H1 (cell line): ENCODE measurements at regions not wholly inside any gene's neighbourhood (a gene's known extent, or its start where the extent isn't known, plus 50 kb on each side); places are given as distances from the start of the nearest gene placed in this dataset.

Experiments
- CTCF ChIA-PET: fragments of 300-600 bp; sonication (Branson Sonifier 250); formaldehyde crosslinking; loops from one replicate; lab custom pipeline; 2021; ENCODE audit not compliant: partially characterized antibody; lab: Charles Lee
- POLR2A ChIA-PET: fragments of 300-600 bp; sonication (Branson Sonifier 250); formaldehyde crosslinking; loops from one replicate; lab custom pipeline; 2021; ENCODE audit warnings: inconsistent platforms; ENCODE audit not compliant: partially characterized antibody; lab: Charles Lee
- DNase-seq, 2 experiments: peaks; one replicate each; pipeline versions ENCODE4 v3.0.0 to v3.0.0-alpha.2; 2010 to 2022; ENCODE audit warnings: low spot score in 2 of 2, low read depth in 1 of 2, mixed read lengths in 1 of 2
- FAIRE-seq: peaks from 2 replicates; lab custom pipeline; 2011; peaks lifted over from hg19 to GRCh38; lab: Jason Lieb, UNC
- H2AFZ ChIP-seq: 2 replicates; pipeline ENCODE4 v1.8.1; 2012; ENCODE audit warnings: low read length, inconsistent platforms
- H2AK5ac ChIP-seq: 2 replicates; pipeline ENCODE4 v1.6.1; 2013; ENCODE audit warnings: low read depth, low read length
- H2BK120ac ChIP-seq: replicated peaks from 2 replicates; pipeline ENCODE3; 2013; ENCODE audit warnings: low read depth, low read length, inconsistent platforms
- H2BK12ac ChIP-seq: 2 replicates; pipeline ENCODE4 v1.6.1; 2013; ENCODE audit warnings: low read depth, low read length
- H2BK15ac ChIP-seq: 2 replicates; pipeline ENCODE4 v1.6.1; 2013; ENCODE audit warnings: low read length
- H2BK20ac ChIP-seq: 2 replicates; pipeline ENCODE4 v1.6.1; 2013; ENCODE audit warnings: low read length
- H2BK5ac ChIP-seq: 2 replicates; pipeline ENCODE4 v1.6.1; 2013; ENCODE audit warnings: low read depth, low read length
- H3K14ac ChIP-seq: 2 replicates; pipeline ENCODE4 v1.6.1; 2013; ENCODE audit warnings: inconsistent platforms; ENCODE audit not compliant: insufficient read length
- H3K18ac ChIP-seq: 2 replicates; pipeline ENCODE4 v1.6.1; 2013; ENCODE audit warnings: low read length; ENCODE audit errors: extremely low read depth
- H3K23ac ChIP-seq: 2 replicates; pipeline ENCODE4 v1.6.1; 2013; ENCODE audit warnings: inconsistent platforms; ENCODE audit not compliant: insufficient read length
- H3K23me2 ChIP-seq: 2 replicates; pipeline ENCODE4 v1.6.1; 2013; ENCODE audit warnings: low read depth, low read length
- H3K27ac ChIP-seq: 2 replicates; pipeline ENCODE4 v1.6.1; 2011; ENCODE audit warnings: low read depth, low read length, inconsistent platforms
- H3K27me3 ChIP-seq, 4 experiments: replicated peaks in 1 of 4; 1 replicate in 1 of 4; 2 replicates in 3 of 4; pipeline versions ENCODE4 v1.6.1 to v1.8.1; 2011 to 2013; ENCODE audit warnings: low read length in 3 of 4, mild to moderate bottlenecking in 3 of 4, inconsistent platforms in 2 of 4, mixed read lengths in 2 of 4, moderate library complexity in 1 of 4; ENCODE audit not compliant: control insufficient read depth in 3 of 4, insufficient read depth in 3 of 4; ENCODE audit errors: extremely low read depth in 1 of 4
- H3K36me3 ChIP-seq, 4 experiments: 2 replicates each; pipeline versions ENCODE4 v1.6.1 to v1.8.1; 2011 to 2013; ENCODE audit warnings: mild to moderate bottlenecking in 4 of 4, low read length in 3 of 4, moderate library complexity in 2 of 4, control low read depth in 1 of 4, inconsistent platforms in 1 of 4; ENCODE audit not compliant: insufficient read depth in 4 of 4, control insufficient read depth in 2 of 4
- H3K4ac ChIP-seq: replicated peaks from 2 replicates; pipeline ENCODE3; 2013; ENCODE audit warnings: low read length, low read depth, mixed read lengths, inconsistent platforms; ENCODE audit not compliant: insufficient read length
- H3K4me1 ChIP-seq, 4 experiments: replicated peaks in 1 of 4; 1 replicate in 1 of 4; 2 replicates in 3 of 4; pipeline versions ENCODE4 v1.6.1 to v1.8.1; 2011 to 2013; ENCODE audit warnings: low read length in 3 of 4, inconsistent platforms in 2 of 4, mixed read lengths in 1 of 4; ENCODE audit not compliant: insufficient read depth in 4 of 4, control insufficient read depth in 3 of 4
- H3K4me2 ChIP-seq, 2 experiments: 2 replicates each; pipeline versions ENCODE4 v1.6.1 to v1.8.1; 2011 to 2013; ENCODE audit warnings: low read depth in 2 of 2, low read length in 2 of 2, control low read depth in 1 of 2, inconsistent platforms in 1 of 2, mild to moderate bottlenecking in 1 of 2; ENCODE audit not compliant: insufficient read depth in 1 of 2
- H3K4me3 ChIP-seq, 4 experiments: fragments of 200-600, 300-600 bp in 1 of 4; sonication (generic), shearing (Covaris generic), sonication (Bioruptor Twin) in 1 of 4; 2 replicates each; pipeline versions ENCODE4 v1.5.1 to v1.8.1; 2011 to 2016; ENCODE audit warnings: low read length in 4 of 4, low read depth in 3 of 4, control low read depth in 2 of 4, inconsistent platforms in 2 of 4, mild to moderate bottlenecking in 2 of 4, mixed read lengths in 1 of 4, moderate library complexity in 1 of 4; ENCODE audit not compliant: insufficient read depth in 2 of 4; ENCODE audit errors: extremely low read depth in 1 of 4
- H3K56ac ChIP-seq: replicated peaks from 2 replicates; pipeline ENCODE3; 2013; ENCODE audit warnings: low read depth, mild to moderate bottlenecking, mixed read lengths, low read length, inconsistent platforms; ENCODE audit not compliant: insufficient read length
- H3K79me1 ChIP-seq: 2 replicates; pipeline ENCODE4 v1.6.1; 2013; ENCODE audit warnings: low read depth, low read length, control low read depth
- H3K79me2 ChIP-seq, 2 experiments: 2 replicates each; pipeline versions ENCODE4 v1.6.1 to v1.8.1; 2012 to 2013; ENCODE audit warnings: low read length in 2 of 2, mild to moderate bottlenecking in 2 of 2, inconsistent platforms in 1 of 2; ENCODE audit not compliant: insufficient read depth in 2 of 2, control insufficient read depth in 1 of 2
- H3K9ac ChIP-seq, 4 experiments: replicated peaks in 1 of 4; 1 replicate in 1 of 4; 2 replicates in 3 of 4; pipeline versions ENCODE4 v1.6.1 to v1.8.1; 2011 to 2013; ENCODE audit warnings: low read depth in 3 of 4, low read length in 3 of 4, control low read depth in 2 of 4, mild to moderate bottlenecking in 2 of 4, moderate library complexity in 2 of 4, inconsistent platforms in 1 of 4; ENCODE audit errors: extremely low read depth in 1 of 4
- H3K9me3 ChIP-seq, 2 experiments: 2 replicates each; pipeline versions ENCODE4 v1.6.1 to v1.8.1; 2012 to 2013; ENCODE audit warnings: mild to moderate bottlenecking in 2 of 2, moderate library complexity in 2 of 2, control low read depth in 1 of 2, inconsistent platforms in 1 of 2, low read depth in 1 of 2, low read length in 1 of 2, mixed read lengths in 1 of 2; ENCODE audit not compliant: insufficient read depth in 2 of 2
- H4K20me1 ChIP-seq, 2 experiments: replicated peaks in 1 of 2; 2 replicates each; pipeline versions ENCODE3 to v1.8.1; 2011 to 2013; ENCODE audit warnings: inconsistent platforms in 2 of 2, low read length in 2 of 2, mild to moderate bottlenecking in 1 of 2; ENCODE audit not compliant: insufficient read depth in 2 of 2, control insufficient read depth in 1 of 2
- H4K5ac ChIP-seq: 2 replicates; pipeline ENCODE4 v1.6.1; 2013; ENCODE audit warnings: low read length, low read depth, mixed read lengths, inconsistent platforms; ENCODE audit not compliant: insufficient read length
- H4K8ac ChIP-seq: 2 replicates; pipeline ENCODE4 v1.8.0; 2013; ENCODE audit warnings: mild to moderate bottlenecking, moderate library complexity, low read length, inconsistent platforms; ENCODE audit not compliant: insufficient read depth; ENCODE audit errors: extremely low read depth
- H4K91ac ChIP-seq: replicated peaks from 2 replicates; pipeline ENCODE3; 2013; ENCODE audit warnings: low read length, mixed read lengths, inconsistent platforms; ENCODE audit not compliant: insufficient read length
- GTF2F1 ChIP-seq: IDR thresholded peaks from 2 replicates; pipeline ENCODE4 v1.6.1; 2012; ENCODE audit warnings: low read depth, low read length, improper control_type of control experiment, borderline replicate concordance
- ZNF274 ChIP-seq: IDR thresholded peaks from 2 replicates; pipeline ENCODE4 v1.7.0; 2012; ENCODE audit warnings: low read length, borderline replicate concordance; ENCODE audit errors: extremely low read depth
- WGBS, 2 experiments: shearing (Covaris generic) in 1 of 2; methylation state at CpG; one replicate each; pipeline versions ENCODE4 v1.1.6 to v1.1.7; 2013 to 2015; ENCODE audit warnings: low lambda C conversion rate in 2 of 2, mixed read lengths in 2 of 2, inconsistent platforms in 1 of 2, low coverage in 1 of 2, missing lambda C conversion rate in 1 of 2; ENCODE audit not compliant: insufficient replicate concordance in 2 of 2, insufficient coverage in 1 of 2, insufficient read length in 1 of 2; ENCODE audit errors: extremely low coverage in 1 of 2, missing lambda C conversion rate in 1 of 2; 5-methylcytosine and 5-hydroxymethylcytosine counted together

DNA sequence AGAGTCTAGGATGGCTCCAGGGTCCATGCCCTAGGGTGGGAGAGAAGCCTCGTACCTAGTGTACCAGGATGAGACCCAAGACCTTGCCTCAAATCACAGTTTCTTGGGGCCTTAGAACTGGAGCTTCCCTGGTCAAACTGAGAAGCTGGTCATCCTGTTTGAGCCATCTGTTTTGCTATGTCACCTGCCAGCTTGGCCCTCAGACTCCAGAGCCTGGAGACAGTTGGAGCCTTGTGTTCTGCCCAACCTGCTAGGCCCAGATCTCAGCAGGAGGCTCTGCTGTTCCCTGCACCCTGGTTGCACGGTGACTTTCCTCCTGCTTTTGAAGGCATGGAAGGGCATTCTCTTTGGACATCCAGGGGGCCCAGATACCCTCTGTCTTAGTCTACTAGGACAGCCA, 206.3 kb upstream of the ATP6AP2 start:
- Histone ChIP-seq H2BK120ac (no peak overlapping the region), H3K23ac (no peak overlapping the region), H3K9ac (no peak overlapping the region), H3K27me3 (no peaks in the 10 kb centered on the region), H3K18ac (no peak overlapping the region), H4K20me1 (no peaks in the 10 kb centered on the region), H3K4ac (no peak overlapping the region), H2BK5ac (no peak overlapping the region), H3K9me3 (no peaks in the 10 kb centered on the region), H2BK20ac (no peak overlapping the region), H2AFZ (no peak overlapping the region), H3K4me3 (no peak overlapping the region), H3K56ac (no peak overlapping the region), H3K4me1 (no peaks in the 10 kb centered on the region), H3K79me1 (no peaks in the 10 kb centered on the region), H4K5ac (no peak overlapping the region), H3K27ac (no peak overlapping the region), H3K23me2 (no peaks in the 10 kb centered on the region), H4K91ac (no peak overlapping the region), H2AK5ac (no peak overlapping the region), H3K4me2 (no peak overlapping the region), H2BK15ac (no peak overlapping the region), H3K36me3 (no peaks in the 10 kb centered on the region), H3K14ac (no peak overlapping the region), H4K8ac (no peak overlapping the region), H2BK12ac (no peak overlapping the region), H3K79me2 (no peaks in the 10 kb centered on the region)
- DNase-seq, result no peak
- CTCF ChIA-PET, result interaction anchor here (1.5 kb wide), 1 partner anchor 36 kb away, joined by 5 read pairs; no protein-coding TSS in a partner anchor
- POLR2A ChIA-PET, result no interaction called here
- FAIRE-seq, result no peak
- TF ChIP-seq GTF2F1 (no peak), ZNF274 (no peak)
- 92% methylated on average over 2 of the region's 2 CpGs; no CpG with 5 or more reads in 1 of the 2 experiments for WGBS, 2 experiments
